GM23248 (cell line): ENCODE measurements at regions not wholly inside any gene's neighbourhood (a gene's known extent, or its start where the extent isn't known, plus 50 kb on each side); places are given as distances from the start of the nearest gene placed in this dataset.

ENCODE experiments used
- EZH2 ChIP-seq: fragments of 200-600 bp; sonication (generic); IDR thresholded peaks from 2 replicates; pipeline ENCODE4 v1.6.1; 2018; ENCODE audit warnings: antibody characterized with exemption, mild to moderate bottlenecking; ENCODE audit not compliant: insufficient read depth, poor library complexity, severe bottlenecking
- EZH2phosphoT487 ChIP-seq: fragments of 200-600 bp; sonication (generic); IDR thresholded peaks from 2 replicates; pipeline ENCODE4 v1.6.1; 2018; ENCODE audit warnings: antibody characterized with exemption, moderate library complexity, mild to moderate bottlenecking, low read depth; ENCODE audit not compliant: insufficient read depth

GRCh38 chr9:118306801-118307200 is 602.6 kb downstream of the TLR4 start:
- TF ChIP-seq EZH2, result no peak
- no peak for TF ChIP-seq EZH2phosphoT487
